HUES48 (cell line): ENCODE measurements at regions not wholly inside any gene's neighbourhood (a gene's known extent, or its start where the extent isn't known, plus 50 kb on each side); places are given as distances from the start of the nearest gene placed in this dataset.

Experiments used
- H3K27ac ChIP-seq: one replicate; pipeline ENCODE4 v1.7.0; 2013; ENCODE audit warnings: low read depth, low read length, inconsistent platforms
- H3K27me3 ChIP-seq: 2 replicates; pipeline ENCODE4 v1.6.1; 2013; ENCODE audit warnings: mild to moderate bottlenecking, low read length; ENCODE audit not compliant: control insufficient read depth, insufficient read depth
- H3K36me3 ChIP-seq: 2 replicates; pipeline ENCODE4 v1.6.1; 2013; ENCODE audit warnings: low read length; ENCODE audit not compliant: control insufficient read depth, insufficient read depth
- H3K4me1 ChIP-seq: 2 replicates; pipeline ENCODE4 v1.6.1; 2013; ENCODE audit warnings: mild to moderate bottlenecking, low read length; ENCODE audit not compliant: control insufficient read depth, insufficient read depth
- H3K4me3 ChIP-seq: 2 replicates; pipeline ENCODE4 v1.5.1; 2013; ENCODE audit warnings: mild to moderate bottlenecking, low read depth, low read length
- H3K9ac ChIP-seq: 2 replicates; pipeline ENCODE4 v1.6.1; 2013; ENCODE audit warnings: mild to moderate bottlenecking, low read depth, low read length, moderate library complexity
- H3K9me3 ChIP-seq: 2 replicates; pipeline ENCODE4 v1.6.1; 2013; ENCODE audit warnings: low read length; ENCODE audit not compliant: control insufficient read depth, insufficient read depth

DNA sequence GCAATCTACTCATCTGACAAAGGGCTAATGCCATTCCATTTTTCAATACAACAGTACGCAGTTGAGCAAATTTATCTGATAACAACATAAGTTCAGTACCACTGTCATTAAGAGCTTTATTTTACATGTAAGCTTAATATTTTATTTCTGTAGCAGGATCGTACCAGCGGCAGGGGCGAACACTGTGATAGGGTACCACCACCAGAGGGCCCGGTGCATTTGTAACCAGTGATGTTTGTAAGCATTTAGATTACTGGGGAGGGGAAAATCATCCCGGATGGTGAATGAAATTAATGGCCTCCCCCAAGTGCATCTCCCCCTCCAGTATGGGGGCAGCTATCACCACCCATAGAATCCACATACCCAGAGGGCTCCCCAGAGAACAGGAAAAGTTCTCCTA lies 179.0 kb downstream of the ADGRA3 start:
- Histone ChIP-seq H3K9ac (no peak overlapping the region), H3K9me3 (no peaks in the 10 kb centered on the region), H3K27ac (no peak overlapping the region), H3K27me3 (no peaks in the 10 kb centered on the region), H3K4me1 (no peaks in the 10 kb centered on the region), H3K36me3 (no peaks in the 10 kb centered on the region), H3K4me3 (no peak overlapping the region)

DNA sequence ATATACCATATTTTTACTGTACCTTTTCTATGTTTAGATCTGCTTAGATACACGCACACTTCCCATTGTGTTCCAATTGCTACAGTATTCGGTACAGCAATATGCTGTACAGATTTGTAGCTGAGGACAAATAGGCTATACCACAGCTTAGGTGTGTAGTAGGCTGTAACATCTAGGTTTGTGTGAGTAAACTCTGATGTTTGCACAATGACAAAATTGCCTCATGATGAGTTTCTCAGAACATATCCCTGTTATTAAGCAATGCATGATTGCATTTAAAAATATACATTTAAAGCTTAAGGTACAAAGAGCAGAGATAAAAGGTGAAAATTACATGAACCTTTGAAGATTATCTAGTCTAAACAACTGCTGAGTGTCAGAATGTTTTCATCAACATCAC lies 181.7 kb downstream of the ADGRA3 start:
- H3K27ac ChIP-seq, result no peak overlapping the region
- H3K27me3 ChIP-seq, result no peaks in the 10 kb centered on the region
- no peak overlapping the region for H3K9ac ChIP-seq

DNA sequence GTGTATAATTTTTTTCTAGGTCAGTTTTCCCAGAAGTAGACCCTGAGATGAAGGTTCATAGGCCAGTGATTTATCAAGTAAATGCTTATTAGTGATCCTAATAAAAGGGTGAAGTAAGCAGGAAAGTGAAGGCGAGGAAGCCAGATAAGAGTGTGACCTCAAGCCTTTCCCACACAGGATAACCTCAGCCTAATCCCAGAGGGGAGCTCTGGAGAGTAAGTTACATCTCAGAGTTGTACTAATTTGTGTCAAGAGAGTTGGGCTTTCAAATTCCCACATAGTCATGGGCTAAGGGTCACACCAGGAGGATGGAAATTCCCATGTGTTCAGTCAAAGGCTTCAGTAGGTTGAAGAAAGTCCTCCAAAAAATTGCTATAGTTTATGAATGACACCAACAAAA lies 191.4 kb downstream of the ADGRA3 start:
- H3K27ac ChIP-seq, result no peak overlapping the region
- H3K9me3 ChIP-seq, result no peaks in the 10 kb centered on the region
- peaks cover 10% of the 10 kb centered on the region for H3K4me1 ChIP-seq
- H3K36me3 ChIP-seq, result no peaks in the 10 kb centered on the region
- no peaks in the 10 kb centered on the region for H3K27me3 ChIP-seq
- no peak overlapping the region for H3K9ac ChIP-seq
- H3K4me3 ChIP-seq, result no peak overlapping the region

More for the DNA sequence above, 181.7 kb downstream of the ADGRA3 start:
- H3K36me3 ChIP-seq, result no peaks in the 10 kb centered on the region
- H3K4me1 ChIP-seq, result no peaks in the 10 kb centered on the region
- H3K9me3 ChIP-seq, result no peaks in the 10 kb centered on the region
- no peak overlapping the region for H3K4me3 ChIP-seq

DNA sequence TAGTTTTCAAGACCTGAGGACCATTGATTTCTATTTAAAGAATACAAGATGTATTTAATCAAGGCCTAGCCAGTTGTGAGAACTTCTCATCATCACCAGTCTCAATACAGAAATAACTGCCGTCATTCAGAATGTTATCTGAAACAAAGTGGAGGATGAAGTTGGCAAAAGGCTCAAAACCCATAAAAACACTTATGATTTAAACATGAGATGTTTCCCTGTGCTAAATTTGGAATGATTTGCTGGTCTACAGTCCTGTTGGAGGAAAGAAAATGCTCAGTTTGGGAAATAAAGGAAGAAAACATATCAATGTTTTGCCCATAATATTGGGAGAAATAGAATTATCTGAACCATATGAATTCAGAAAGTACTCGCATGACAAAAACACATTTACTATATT lies 192.2 kb downstream of the ADGRA3 start:
- no peaks in the 10 kb centered on the region for H3K27me3 ChIP-seq
- H3K27ac ChIP-seq, result no peak overlapping the region
- H3K9me3 ChIP-seq, result no peaks in the 10 kb centered on the region
- H3K36me3 ChIP-seq, result no peaks in the 10 kb centered on the region
- peaks cover 10% of the 10 kb centered on the region for H3K4me1 ChIP-seq
- H3K9ac ChIP-seq, result no peak overlapping the region
- H3K4me3 ChIP-seq, result no peak overlapping the region

DNA sequence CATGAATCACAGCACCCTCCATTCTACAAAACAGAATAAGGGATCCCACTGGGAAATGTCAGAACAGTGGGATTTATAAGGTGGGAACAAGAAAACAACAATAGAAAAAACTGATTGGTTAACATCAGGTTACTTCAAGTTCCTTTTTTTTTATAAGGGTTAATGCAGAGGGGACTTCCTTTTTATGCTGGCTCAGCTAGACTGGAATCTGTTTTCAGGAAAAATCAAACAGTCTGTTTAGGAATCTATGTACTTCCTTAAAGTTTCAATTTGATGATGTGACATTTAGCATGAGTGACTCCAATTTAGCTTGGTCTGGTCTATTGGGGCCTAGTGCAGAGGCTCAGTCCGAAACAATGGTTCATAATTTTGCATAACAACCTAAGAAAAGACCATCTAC lies 192.9 kb downstream of the ADGRA3 start:
- no peak overlapping the region for H3K9ac ChIP-seq
- H3K4me3 ChIP-seq, result no peak overlapping the region
- no peaks in the 10 kb centered on the region for H3K27me3 ChIP-seq
- no peaks in the 10 kb centered on the region for H3K36me3 ChIP-seq
- no peaks in the 10 kb centered on the region for H3K9me3 ChIP-seq
- H3K27ac ChIP-seq, result no peak overlapping the region
- peaks cover 10% of the 10 kb centered on the region for H3K4me1 ChIP-seq

DNA sequence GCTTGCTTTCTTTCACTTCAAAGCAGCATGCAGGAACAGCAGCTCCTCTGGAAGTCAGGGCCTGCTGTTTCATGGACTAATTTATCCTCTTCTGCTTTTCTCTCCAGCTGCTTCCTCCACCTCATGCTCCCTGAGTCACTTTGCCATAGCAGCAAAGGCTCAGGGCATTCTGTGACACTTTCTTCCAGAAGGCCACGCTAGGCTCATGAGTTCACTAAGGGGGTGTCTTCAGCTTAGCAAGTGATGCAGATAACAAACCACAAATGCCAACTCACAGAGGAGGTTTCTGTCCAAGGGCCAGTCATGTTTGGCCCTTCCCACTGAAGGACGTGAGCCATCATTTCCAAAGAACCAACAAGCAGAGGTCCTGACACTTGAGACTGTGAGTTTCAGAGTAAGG lies 200.2 kb downstream of the ADGRA3 start:
- H3K4me1 ChIP-seq, result no peaks in the 10 kb centered on the region
- H3K27ac ChIP-seq, result no peak overlapping the region
- H3K27me3 ChIP-seq, result no peaks in the 10 kb centered on the region
- no peak overlapping the region for H3K4me3 ChIP-seq
- no peaks in the 10 kb centered on the region for H3K9me3 ChIP-seq
- no peaks in the 10 kb centered on the region for H3K36me3 ChIP-seq
- H3K9ac ChIP-seq, result no peak overlapping the region

DNA sequence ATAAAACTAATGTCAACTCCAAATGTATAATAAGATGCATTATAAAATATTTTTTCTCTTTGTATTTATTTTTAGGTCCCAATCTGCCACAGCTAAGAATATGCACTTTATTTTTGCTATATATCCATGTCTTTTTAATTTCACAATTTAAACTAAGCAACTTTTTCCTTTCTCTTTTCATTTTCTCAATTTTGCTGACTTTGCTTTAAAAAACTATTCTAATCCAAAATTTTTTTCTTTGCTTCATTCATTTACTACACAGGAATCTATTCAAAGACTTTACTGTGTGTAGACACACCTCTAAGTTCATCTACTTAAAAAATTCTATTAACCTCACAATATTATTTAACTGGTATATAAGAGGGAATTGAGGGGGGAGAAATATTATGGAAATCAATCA lies 201.9 kb downstream of the ADGRA3 start:
- no peak overlapping the region for H3K9ac ChIP-seq
- no peaks in the 10 kb centered on the region for H3K27me3 ChIP-seq
- no peak overlapping the region for H3K27ac ChIP-seq
- no peak overlapping the region for H3K4me3 ChIP-seq
- H3K9me3 ChIP-seq, result no peaks in the 10 kb centered on the region
- H3K36me3 ChIP-seq, result no peaks in the 10 kb centered on the region
- H3K4me1 ChIP-seq, result no peaks in the 10 kb centered on the region

DNA sequence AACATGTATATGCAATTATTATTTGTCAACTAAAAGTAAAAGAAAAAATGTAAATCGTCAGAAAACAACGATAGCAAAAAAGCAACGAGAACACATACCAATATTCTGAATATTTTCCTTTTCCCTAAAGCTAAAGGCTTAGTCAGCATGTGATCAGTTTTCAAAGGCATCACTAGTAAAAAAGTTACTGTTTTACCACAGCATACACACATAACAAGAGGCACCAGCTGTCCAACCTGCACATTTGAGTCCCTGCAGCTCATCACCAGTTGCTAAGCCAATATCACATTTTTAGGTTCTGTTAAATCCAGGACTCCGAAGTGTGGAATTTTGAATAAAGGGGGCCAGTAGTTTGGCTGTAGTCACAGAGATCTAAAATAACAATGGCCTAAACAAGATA lies 203.8 kb downstream of the ADGRA3 start:
- no peaks in the 10 kb centered on the region for H3K9me3 ChIP-seq
- H3K9ac ChIP-seq, result no peak overlapping the region
- H3K27ac ChIP-seq, result no peak overlapping the region
- H3K36me3 ChIP-seq, result no peaks in the 10 kb centered on the region
- H3K4me1 ChIP-seq, result no peaks in the 10 kb centered on the region
- no peaks in the 10 kb centered on the region for H3K27me3 ChIP-seq
- no peak overlapping the region for H3K4me3 ChIP-seq

DNA sequence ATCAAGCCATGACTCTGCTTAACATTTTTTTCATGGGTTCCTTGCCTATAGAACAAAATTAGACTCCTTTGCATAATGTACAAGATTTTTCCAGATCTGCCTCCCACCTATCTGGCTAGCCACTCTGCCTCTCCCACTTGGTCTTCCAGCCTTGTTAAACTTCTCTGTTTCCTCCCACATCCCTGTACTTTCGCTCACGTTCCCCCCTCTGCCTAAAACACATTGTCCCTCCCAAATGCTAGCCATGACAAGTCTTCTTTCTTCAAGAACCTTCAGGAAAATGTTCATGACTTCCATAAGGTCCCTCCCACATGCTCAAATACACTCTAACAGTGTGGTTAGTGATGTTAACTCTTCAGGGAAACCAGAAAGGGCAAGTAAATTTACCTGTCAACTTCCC lies 214.6 kb downstream of the ADGRA3 start:
- Histone ChIP-seq H3K9me3 (peaks cover 16% of the 10 kb centered on the region), H3K27ac (no peak overlapping the region), H3K4me1 (no peaks in the 10 kb centered on the region), H3K9ac (no peak overlapping the region), H3K4me3 (no peak overlapping the region), H3K27me3 (no peaks in the 10 kb centered on the region), H3K36me3 (no peaks in the 10 kb centered on the region)

DNA sequence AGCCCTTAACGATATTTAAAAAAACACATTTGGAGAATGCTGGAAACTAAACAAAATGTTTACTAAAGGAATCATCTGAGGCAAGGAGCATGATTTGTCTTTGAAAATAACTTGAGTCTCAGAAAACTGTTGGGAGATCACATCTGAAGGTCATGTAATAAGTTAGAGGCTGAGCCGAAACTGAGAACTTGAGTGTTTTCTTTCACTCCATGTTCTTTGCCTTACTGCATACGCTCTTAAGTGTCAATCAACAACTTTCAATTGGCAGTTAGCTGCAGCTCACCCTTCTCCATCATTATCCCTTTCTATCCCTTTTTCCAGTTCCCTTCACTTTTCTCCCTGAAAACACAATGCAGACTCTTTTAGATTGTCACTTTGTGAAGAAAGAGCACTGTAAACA lies 216.2 kb downstream of the ADGRA3 start:
- Histone ChIP-seq H3K27ac (no peak overlapping the region), H3K4me1 (no peaks in the 10 kb centered on the region), H3K9me3 (peaks cover 10% of the 10 kb centered on the region; the same call in 1 of the 2 replicates), H3K9ac (no peak overlapping the region), H3K36me3 (no peaks in the 10 kb centered on the region), H3K27me3 (no peaks in the 10 kb centered on the region), H3K4me3 (no peak overlapping the region)

DNA sequence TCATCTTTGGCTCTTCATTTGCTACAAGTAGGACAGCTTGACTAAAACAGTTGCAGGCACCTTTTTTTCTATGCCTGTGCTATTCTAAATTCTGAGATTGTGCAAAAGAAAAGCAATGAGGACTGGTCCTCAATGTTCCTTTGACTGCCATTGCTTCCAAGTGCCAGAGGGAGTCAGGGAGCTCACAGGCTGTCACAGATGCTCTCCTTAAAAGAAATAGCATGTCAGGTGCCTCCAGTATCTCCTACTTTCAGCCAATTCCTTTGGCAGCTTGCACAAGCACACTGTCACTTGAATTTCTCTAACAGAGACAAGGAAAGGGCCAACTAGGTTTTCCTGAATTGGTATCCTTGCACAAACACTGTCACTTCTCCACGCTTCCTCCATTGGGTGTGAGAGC lies 228.2 kb downstream of the ADGRA3 start:
- Histone ChIP-seq H3K9ac (no peak overlapping the region), H3K27me3 (no peaks in the 10 kb centered on the region), H3K36me3 (no peaks in the 10 kb centered on the region), H3K4me1 (no peaks in the 10 kb centered on the region), H3K9me3 (peaks cover 8% of the 10 kb centered on the region), H3K27ac (no peak overlapping the region), H3K4me3 (no peak overlapping the region)
